SU-DHL-6 (cell line): ENCODE measurements at regions not wholly inside any gene's neighbourhood (a gene's known extent, or its start where the extent isn't known, plus 50 kb on each side); places are given as distances from the start of the nearest gene placed in this dataset.

ENCODE experiments used
- EZH2phosphoT487 ChIP-seq: fragments of 200-600 bp; sonication (generic), shearing (Covaris generic); conservative IDR thresholded peaks from 2 replicates; pipeline ENCODE4 v1.6.1; 2018; ENCODE audit warnings: mild to moderate bottlenecking, antibody characterized with exemption, low read length, moderate library complexity, mixed read lengths
- TF ChIP-seq, protein P1 (sequence below): fragments of 200-600 bp; sonication (generic); IDR thresholded peaks from one replicate; pipeline ENCODE4 v1.5.1; 2017; ENCODE audit warnings: antibody characterized with exemption, mild to moderate bottlenecking, low read length, moderate library complexity; ENCODE audit not compliant: insufficient read depth, poor library complexity, severe bottlenecking

DNA sequence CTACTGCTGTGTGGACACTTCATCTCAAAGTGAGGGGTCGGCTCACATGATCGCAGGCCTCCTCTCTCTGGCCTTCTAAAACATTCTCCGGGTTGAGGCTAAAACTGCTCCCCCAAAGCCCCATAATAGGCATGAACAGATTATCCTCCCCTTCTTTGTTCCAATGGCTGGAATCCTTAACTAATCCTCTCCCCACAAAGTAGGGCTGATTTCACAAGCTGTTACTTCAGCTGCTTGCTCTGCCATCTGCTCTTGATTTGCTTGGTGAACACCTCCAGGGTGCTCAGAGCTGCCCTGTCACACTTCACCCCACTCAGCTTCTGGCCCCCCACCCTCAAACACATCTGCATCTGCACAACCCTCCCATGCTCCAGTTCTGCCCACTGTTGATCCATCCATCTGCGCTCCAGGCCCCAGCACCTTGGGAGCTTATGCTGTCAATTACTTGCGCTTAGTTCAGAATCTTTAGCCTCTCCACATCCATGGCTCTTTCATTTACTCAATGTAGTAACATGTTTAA is 173.1 kb upstream of the API5 start:
- TF ChIP-seq, protein P1, sequence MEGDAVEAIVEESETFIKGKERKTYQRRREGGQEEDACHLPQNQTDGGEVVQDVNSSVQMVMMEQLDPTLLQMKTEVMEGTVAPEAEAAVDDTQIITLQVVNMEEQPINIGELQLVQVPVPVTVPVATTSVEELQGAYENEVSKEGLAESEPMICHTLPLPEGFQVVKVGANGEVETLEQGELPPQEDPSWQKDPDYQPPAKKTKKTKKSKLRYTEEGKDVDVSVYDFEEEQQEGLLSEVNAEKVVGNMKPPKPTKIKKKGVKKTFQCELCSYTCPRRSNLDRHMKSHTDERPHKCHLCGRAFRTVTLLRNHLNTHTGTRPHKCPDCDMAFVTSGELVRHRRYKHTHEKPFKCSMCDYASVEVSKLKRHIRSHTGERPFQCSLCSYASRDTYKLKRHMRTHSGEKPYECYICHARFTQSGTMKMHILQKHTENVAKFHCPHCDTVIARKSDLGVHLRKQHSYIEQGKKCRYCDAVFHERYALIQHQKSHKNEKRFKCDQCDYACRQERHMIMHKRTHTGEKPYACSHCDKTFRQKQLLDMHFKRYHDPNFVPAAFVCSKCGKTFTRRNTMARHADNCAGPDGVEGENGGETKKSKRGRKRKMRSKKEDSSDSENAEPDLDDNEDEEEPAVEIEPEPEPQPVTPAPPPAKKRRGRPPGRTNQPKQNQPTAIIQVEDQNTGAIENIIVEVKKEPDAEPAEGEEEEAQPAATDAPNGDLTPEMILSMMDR: no peak
- no peak for TF ChIP-seq EZH2phosphoT487
